ENCODE measurements at regions not wholly inside any gene's neighbourhood (a gene's known extent, or its start where the extent isn't known, plus 50 kb on each side); places are given as distances from the start of the nearest gene placed in this dataset.
"Not testable (repeated sequence)": the region's sequence is repeated elsewhere in the genome, so short reads cannot be mapped to it uniquely, and the experiment has no call there.

DNA sequence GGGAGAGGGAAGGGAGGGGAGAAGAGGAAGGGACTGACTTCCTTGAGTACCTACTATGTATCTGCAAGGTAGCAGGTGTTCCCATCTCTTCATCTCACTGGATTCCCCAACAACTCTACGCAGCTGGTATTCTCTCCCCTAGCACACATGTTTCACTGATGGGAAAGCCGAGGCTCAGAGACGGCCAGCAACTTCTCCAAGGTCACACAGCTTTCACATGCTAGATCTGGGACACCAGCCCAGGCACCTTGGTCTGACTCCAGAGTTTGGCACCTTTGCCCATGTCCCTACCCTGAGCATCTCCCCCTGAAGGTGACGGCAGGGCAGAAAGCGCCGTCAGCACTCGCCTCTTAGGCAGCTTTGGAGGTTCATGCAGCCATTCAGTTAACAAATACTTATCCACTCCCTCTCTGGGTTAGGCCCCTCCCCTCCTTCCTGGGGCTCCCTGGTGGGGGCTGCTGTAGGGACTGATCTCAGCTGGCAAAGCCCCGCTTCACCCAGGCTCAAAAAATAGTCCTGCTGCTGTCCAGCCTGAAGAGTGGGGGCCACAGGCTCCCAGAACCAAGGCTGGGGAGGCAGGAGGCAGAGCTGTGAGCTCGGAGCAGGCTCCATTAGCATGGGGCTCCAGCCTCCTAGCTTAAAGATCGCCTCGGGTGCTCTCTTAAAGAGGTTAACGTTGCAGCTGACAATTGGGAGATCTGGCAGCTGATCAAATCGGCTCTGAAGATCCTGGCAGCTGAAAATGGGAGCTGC is 79.4 kb downstream of the IGLL1 start:
- no peak for DNase-seq

DNA sequence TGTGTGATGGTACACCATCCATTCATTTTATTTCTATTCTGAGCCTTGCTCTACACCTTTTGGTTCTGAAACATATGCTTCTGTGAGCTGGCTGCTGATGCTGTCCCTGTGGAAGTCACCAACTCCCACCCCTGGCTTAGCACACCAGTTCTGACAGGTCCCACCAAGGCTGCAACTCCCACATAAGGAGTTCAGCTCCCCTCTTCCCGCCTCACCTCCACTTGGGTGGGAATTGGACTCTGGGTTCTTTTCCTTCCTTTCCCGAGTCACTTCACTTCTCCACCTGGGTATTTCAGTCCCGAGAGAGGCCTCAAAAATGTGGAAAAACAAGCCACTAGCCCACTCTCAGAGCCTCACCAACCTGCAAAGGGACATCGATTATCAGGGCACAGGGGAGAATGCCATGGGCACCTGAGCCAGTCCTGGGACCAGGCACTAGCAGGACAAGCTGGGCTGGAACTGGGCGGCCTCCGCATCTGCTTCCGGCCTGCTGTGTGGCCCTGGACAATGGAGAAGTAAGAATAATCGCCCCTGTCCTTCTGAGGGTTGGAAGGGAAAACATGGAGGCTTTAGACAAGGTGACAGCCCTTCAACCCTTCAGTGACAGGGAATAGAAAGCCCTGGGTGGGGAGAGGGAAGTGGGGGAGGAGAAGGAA is 80.1 kb downstream of the IGLL1 start:
- no peak for DNase-seq

DNA sequence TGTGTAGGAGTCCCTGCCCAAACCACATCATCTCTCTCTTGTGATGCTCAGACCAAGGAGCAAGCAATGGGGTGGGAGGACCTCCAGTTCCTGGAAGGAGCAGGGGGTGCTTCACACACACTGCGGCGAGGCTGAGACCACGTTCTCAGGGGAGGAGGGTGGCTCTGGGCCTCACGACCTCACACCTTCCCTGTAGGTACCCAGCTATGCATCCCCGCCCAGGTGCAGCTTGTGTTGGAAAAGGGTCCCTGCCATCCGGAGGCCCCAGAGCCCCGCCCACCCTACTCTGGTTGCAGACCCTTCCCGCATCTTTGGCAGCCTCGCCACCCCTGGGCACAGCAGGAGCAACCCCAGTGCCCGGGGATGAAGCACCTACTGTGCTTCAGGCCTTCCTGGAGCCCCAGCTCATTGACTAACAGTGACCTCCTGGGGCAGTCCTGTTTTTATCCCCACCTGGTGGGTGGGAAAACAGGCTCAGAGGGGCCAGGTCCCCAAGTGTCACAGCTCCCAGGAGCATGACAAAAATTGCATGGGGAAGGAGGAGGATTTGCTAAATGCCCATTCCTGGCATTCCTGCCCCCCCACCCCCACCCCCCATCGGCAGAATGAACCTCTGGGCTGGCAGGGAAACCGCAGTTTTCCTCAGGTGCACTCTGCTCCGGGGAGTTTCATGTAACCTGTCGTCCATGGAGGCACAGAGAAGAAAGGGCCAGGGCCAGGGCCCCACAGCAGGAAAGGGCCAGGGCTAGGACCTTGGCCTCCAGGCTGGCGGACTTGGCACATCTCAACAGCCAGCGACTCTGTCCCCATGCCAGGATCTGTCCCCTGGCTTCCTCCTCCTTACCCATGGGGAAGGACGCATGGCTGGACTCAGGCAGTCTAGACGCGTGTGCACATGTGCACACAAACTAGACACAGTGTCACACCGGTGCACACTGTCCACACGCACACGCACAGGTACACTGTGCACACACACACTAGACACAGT is 81.0 kb downstream of the IGLL1 start:
- DNase-seq = no peak

DNA sequence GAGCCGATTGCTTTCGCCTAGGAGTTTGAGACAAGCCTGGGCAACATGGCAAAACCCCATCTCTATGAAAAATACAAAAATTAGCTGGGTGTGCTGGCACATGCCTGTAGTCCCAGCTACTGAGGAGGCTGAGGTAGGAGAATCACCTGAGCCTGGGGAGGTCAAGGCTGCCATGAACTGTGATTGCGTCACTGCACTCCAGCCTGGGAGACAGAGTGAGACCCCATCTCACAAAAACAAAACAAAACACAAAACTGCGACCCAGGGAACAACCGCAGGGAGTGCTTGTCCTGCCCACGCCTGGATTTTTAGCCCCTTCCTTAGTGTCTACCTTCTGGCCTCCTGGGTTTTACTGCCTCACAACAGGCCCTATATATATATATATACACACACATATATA is 82.2 kb downstream of the IGLL1 start:
- not testable (repeated sequence) for DNase-seq

DNA sequence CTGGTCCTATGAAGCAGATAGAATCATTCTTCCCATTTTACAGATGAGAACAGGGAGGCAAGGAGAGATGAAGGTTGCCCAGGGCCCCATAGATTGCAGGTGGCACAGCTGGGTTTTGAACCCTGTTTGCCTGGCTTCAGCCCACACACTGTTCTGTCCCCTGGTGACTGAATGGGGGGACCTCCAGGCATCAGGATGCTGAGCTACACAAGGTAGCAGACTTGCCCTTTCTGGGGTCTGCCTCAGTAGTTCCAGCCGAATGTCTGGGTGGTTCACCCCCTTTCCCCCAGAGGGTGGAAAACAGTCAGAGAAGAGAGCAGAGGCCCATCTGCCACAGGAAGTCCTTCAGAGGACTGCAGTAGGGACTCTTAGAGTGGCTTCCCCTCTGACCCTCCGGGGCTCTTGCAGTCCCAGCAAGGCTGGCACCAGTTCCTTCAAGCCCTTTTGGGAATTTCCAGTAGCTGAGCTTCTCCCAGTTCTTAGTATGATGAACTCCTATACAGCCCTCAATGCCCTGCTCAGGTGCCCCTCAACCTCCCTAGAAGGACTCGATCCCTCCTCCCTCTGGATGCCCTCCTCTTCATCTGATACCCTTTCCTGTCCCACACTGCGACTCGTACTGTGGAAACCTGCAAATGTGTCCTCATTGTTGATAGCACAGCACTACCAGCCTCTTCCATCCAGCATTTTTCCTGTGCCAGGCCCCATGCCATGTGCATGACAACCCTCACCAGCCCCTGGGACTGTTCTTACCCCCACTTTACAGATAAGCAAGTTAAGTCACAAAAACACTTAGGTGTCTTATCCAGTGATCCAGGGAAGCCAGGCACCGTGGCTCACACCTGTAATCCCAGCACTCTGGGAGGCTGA is 82.8 kb downstream of the IGLL1 start:
- no peak for DNase-seq

DNA sequence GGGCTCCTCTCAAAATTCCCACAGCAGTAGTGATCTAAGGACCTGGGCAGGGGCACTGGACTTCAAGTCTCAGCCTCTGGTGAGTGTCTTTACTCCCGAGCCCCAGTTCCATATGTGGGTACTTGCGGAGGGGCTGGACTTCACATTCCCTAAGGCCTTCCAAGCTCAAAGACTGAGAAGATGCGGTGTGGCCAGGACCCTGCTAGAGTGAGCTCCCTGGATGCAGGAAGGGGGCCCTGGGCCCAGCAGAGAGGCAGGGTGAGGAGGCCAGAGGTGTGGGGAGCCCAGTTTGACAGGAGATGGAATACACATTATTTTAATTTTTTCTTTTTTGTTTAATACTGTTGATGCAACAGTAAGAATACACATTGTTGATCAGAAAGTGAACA is 83.7 kb downstream of the IGLL1 start:
- DNase-seq = no peak

DNA sequence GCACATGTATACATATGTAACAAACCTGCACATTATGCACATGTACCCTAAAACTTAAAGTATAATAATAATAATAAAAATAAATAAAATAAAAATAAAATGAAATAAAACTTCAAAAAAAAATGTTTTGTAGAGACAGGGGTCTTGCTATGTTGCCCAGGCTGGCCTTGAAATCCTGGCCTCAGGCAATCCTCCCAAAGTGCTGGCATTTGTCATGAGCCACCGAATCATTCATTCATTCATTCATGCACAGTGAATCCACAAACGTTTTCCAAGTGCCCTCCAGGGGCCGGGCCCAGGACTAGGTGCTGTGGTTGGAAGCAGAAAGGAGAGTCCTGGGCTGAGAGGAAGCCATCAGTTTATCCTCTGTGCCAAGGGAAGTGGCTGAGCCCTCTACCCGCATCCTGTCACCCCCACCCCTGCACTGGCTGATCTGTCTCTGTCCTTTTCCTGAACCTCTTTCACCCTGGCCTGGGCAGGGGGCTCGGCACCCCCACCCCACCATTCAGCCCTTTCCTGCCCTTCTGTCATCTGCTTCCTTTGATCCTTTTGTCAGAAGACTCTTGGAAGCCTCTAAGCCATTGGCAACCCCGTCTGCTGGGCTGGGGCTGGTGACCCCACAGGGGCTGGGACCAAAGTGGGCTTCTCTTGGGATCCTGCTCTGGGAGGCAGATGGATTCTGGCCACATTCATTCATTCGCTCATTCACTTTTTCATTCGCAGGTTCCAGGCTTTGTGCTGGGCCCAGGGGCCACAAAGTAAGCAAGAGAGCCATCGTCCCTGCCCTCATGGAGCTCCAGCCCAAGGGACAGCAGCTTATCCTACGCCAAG is 84.3 kb downstream of the IGLL1 start:
- DNase-seq = no peak

DNA sequence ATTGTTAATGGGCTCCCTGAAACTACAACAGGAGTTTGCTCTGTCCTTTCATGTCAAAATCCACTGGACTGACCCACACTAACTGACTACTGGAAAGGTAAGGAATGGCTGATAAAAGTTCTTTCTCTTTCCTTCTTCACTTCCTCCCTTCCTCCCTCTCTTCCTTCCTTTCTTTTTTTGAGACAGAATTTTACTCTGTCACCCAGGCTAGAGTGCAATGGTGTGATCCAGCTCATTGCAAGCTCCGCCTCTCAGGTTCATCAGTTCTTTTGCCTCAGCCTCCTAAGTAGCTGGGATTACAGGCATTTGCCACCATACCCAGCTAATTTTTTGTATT is 85.2 kb downstream of the IGLL1 start:
- DNase-seq = no peak

DNA sequence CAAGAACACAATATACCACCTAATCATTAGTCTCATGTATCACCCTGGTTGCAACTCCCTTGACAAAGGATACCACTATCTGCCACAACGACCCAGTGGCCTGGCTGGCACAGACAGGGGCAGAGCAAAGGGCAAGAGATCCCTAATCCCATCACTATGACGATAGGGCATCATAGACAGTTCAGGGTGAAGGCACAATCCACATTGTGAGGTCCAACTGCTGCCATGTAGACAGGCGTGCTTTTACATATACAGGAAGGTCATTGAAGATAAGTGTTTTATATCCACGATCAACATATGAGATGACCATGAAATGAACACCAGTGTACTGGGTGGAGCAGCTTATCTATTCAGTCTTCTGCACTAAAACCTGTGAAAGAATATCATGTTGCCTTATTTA is 94.6 kb downstream of the IGLL1 start:
- DNase-seq = no peak

DNA sequence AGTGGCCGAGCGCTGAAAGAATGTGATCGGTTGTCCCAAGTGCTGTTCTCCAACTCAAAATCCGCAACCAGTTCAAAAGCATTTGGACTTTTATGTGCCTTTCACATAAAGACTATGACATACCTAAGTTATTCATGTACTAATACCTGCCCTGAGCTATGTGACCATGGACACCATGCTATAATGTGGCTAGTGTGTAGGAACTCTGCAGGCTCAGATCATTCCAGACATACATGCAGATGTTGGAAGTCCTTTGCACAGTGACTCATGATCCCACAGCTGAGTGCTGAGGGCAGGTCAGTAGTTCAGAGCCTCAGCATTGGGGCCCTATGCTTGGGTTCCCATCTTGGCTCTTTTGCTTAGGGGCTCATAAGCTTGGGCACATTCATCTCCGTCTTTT is 95.4 kb downstream of the IGLL1 start:
- no peak for DNase-seq

DNA sequence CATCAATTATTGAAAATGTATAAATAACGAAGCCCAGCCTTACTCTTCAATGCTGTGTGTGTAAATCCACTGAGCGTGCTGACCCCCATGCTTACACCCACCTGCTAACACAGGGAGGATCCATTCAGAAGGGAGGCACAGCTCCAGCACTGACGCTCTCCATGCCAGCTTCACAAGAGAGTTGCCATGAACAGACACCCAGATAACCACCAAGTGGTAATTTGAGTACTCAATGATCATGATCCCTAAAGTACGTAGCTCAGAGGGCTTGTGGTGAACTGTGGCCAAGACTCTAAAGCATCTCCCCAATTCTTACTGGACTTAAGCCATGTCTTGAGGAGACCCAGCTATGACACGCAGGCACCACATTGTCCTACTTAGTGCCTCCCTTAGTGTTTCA is 98.7 kb downstream of the IGLL1 start:
- no peak for DNase-seq

DNA sequence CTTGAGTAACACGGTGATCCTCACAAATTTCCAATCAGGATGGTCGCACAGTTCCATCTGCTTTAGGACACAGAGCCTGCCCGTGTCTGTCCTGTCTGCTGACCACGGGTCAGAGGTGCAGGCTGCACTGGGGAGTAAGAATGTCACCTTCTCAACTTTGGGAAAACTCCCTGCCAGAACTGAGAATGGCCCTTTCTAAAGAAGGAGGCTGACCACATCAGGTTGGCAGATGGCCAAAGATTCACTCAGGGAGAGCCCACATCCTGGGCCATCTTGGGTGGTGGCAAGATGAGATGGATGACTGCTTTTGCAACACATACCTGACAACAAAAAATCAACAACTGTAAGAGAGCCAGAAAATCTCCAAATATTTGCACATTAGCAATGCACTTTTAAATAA is 101.9 kb downstream of the IGLL1 start:
- DNase-seq = no peak

DNA sequence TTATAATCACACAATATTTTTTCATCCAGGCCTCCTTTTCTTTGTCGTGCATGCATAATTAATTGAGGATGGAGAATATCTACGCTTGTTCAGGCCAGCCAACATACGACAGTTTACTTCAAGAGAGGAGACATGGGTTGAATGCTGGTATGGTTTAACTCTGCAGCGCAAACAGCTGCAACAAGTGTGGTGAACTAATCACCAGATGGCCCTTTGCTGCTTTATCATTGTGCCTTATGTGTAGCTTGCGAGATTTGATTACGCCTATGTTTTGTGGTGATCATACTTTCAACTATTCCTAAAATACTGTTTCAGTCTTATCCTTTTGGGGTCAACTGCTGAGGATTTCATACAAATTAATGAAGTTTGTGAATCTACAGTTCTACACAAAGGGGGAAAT is 105.6 kb downstream of the IGLL1 start:
- DNase-seq = not testable (repeated sequence)

DNA sequence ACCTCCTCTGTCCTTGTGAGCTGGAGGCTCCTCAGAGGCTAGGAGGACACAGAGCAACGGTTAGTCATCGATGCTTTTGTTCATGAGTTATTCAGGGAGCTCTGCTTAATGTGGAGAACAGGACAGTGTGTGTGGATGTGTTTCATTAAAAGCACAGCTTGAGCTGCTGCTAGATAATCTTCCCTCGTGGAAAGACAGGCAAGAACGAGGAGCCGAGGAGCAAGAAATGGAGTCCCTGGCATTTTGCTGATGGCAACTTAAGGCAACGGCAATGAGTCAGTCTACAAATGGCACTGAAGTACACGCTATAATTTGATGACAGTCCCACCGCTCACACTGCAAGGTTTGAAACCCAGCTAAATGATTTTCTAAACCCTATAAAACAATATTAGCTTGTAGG is 106.2 kb downstream of the IGLL1 start:
- no peak for DNase-seq

DNA sequence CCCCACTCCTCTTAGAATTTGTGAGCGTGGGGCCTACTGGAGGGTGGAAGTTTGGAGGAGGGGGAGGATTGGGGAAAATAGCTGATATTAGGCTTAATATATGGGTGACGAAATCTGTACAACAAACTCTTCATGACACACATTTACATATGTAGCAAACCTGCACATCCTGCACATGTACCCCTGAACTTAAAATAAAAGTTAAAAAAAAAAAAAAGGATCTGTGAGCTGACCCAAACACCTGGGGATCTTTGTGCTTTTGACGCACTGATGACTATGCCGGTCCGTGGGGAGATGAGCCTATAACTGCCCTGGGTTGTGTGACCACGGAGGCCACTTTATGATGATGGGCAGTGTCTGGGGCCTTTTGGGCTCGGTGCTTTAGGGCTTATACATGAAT is 107.7 kb downstream of the IGLL1 start:
- DNase-seq = not testable (repeated sequence)

DNA sequence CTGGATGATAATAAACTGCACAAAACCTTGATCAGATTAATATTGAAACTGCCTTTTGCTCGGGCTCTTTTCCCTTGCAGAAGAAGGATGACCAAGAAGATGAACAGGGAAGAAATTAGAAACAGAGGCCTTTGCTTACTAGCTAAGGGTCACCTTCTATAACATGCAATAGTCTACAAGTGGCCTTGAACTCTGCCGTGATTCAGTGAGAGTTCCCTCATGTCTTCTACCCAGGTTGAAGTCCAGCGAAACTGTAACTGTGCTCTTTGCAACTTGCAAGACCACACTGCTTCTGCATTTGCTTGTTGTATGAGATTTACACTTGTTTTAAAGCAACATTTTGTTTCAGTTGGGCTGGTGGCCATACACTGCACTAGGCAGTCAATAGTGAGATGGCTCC is 108.4 kb downstream of the IGLL1 start:
- no peak for DNase-seq

DNA sequence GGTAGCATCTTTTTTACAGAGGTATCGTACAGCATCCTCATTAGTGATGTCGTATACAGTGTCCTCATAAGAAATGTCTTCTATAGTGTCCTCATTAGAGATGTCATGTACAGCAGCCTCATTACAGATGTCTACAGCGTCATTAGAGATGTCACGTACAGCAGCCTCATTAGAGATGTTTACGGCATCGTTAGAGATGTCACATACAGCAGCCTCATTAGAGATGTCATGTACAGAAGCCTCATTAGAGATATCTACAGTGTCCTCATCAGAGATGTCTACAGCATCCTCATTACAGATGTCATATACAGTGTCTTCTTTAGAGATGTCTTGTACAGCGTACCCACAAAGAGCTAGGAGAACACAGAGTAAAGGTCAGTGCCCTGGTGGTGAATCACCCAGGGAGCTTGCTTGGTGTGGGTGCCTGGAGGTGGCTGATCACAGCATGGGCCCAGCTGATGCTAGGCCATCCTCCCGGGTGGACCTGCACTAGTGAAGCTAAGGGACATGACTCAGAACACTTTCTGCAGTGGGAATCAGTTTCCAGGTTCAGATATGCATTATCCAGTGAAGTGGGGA is 109.2 kb downstream of the IGLL1 start:
- no peak for DNase-seq

DNA sequence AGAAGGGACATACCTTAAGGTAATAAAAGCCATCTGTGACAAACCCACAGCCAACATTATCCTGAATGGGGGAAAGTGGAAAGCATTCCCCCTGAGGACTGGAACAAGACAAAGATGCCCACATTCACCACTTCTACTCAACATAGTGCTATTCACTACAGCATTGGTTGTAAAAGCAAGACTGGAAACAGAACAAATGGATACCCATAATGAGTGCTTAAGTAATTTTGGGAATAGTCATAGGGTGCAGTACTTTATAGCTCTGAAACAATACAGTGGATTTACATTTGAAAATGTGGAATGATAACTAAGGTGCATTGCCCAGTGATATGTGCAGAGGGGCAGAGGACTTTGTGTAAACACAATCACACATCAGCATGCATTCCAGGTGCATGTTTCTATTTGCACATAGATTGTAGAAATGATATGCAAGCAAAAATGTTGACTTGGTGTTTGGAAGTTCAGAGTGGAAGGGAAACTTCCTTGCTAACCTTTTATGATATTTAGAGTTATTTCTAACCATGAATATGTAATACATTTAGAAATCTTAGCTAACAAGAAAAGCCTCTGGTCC is 112.3 kb downstream of the IGLL1 start:
- no peak for DNase-seq

DNA sequence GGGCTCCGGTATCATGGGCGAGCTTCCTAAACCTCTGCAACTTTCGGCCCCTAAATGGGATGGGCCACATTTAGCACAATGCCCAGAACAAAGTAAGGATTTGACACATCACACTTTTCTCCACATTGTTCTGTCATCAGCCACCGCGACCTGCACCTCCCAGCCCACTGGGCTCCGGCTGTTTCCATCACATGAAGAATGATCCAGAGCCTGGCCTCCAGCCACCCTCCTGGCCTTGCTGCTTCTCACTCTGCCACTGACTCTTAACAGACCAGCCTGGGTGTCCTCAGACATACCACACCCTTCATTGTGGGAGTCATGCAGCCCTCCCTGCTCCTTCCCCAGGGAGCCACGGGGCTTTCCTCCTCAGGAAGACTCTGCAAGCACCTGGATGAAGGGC is 113.7 kb downstream of the IGLL1 start:
- no peak for DNase-seq

DNA sequence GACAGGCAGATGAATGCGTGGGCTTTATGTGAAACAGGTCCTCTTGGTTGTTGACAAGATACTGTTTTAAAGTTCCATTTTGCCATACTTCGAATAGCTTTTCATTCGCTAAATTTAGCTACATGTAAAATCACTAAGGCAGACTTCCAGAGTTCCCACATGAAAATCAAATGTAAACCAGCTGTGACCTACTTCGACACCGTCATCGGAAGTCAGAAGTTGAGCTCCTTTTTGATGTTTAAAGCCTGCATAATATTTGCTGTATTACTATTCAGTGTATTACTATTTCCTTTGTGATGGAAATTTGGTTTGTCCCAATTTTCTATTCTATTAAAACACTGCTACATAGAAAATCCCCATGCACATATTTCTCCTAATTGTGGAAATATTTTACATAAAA is 115.3 kb downstream of the IGLL1 start:
- not testable (repeated sequence) for DNase-seq

DNA sequence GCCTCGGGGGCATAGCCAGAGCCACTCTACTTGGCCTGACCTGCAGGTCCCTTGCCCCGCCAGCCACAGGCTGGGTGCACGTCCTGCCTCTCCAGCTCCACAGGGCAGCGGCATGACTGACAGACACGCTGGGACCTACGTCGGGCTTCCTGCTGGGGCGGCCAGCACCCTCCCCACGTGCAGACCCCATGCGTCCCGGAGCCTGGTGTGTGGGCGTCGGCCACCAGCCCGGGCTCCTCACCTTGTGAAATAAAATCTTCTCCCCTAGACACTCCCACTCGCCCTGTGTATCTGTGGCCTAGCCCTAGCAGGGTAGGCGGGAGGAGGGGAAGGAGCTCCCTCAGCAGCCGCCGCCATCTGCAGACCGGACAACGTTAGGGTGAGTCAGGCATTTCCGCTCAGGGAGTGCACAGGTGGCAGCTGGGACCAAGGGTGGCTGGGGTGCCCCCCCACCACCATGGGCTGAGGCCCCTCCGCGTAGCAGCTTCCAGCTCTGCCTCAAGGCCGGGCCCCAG is 119.5 kb downstream of the IGLL1 start:
- not testable (repeated sequence) for DNase-seq
